ENCODE measurements at regions not wholly inside any gene's neighbourhood (a gene's known extent, or its start where the extent isn't known, plus 50 kb on each side); places are given as distances from the start of the nearest gene placed in this dataset.

GRCh38 chr12:89899651-89900050 lies 191.0 kb upstream of the ATP2B1 start:
- TF ChIP-seq CTCF (IDR thresholded peaks at IDR 0.05; ENCODE audit: borderline replicate concordance), result no peak

GRCh38 chr12:89895591-89895990 lies 187.0 kb upstream of the ATP2B1 start:
- no peak overlapping the region for H3K4me3 ChIP-seq
- intact Hi-C loops (cut with micrococcal nuclease), result no loop called here
- no peak for TF ChIP-seq CTCF (IDR thresholded peaks at IDR 0.05; ENCODE audit: borderline replicate concordance)

More at GRCh38 chr12:89899651-89900050, 191.0 kb upstream of the ATP2B1 start:
- Histone ChIP-seq H3K27me3 (ENCODE audit: low read depth) (peaks cover under 1% of the 10 kb centered on the region), H3K4me1 (no peaks in the 10 kb centered on the region), H3K27ac (replicated peaks) (no peak overlapping the region), H3K9me3 (replicated peaks) (no peaks in the 10 kb centered on the region), H3K4me3 (no peak overlapping the region), H3K36me3 (no peaks in the 10 kb centered on the region)
- no peak for DNase-seq
- intact Hi-C loops (cut with micrococcal nuclease), result no loop called here

GRCh38 chr12:89895101-89895500 lies 186.5 kb upstream of the ATP2B1 start:
- Histone ChIP-seq H3K4me3 (no peak overlapping the region), H3K27me3 (ENCODE audit: low read depth) (no peaks in the 10 kb centered on the region), H3K9me3 (replicated peaks) (no peaks in the 10 kb centered on the region), H3K27ac (replicated peaks) (no peak overlapping the region), H3K36me3 (no peaks in the 10 kb centered on the region), H3K4me1 (no peaks in the 10 kb centered on the region)
- no peak for TF ChIP-seq CTCF (IDR thresholded peaks at IDR 0.05; ENCODE audit: borderline replicate concordance)
- no peak for DNase-seq
- intact Hi-C loops (cut with micrococcal nuclease), result no loop called here

More at GRCh38 chr12:89895591-89895990, 187.0 kb upstream of the ATP2B1 start:
- H3K36me3 ChIP-seq, result no peaks in the 10 kb centered on the region
- no peak for DNase-seq
- no peaks in the 10 kb centered on the region for H3K4me1 ChIP-seq
- no peaks in the 10 kb centered on the region for H3K9me3 ChIP-seq (replicated peaks)
- H3K27me3 ChIP-seq (ENCODE audit: low read depth), result no peaks in the 10 kb centered on the region
- no peak overlapping the region for H3K27ac ChIP-seq (replicated peaks)

- no peak for DNase-seq
- Histone ChIP-seq H3K4me3 (no peak overlapping the region), H3K27me3 (ENCODE audit: low read depth) (no peaks in the 10 kb centered on the region), H3K36me3 (no peaks in the 10 kb centered on the region), H3K9me3 (replicated peaks) (no peaks in the 10 kb centered on the region), H3K27ac (replicated peaks) (no peak overlapping the region), H3K4me1 (no peaks in the 10 kb centered on the region)
- no peak for TF ChIP-seq CTCF (IDR thresholded peaks at IDR 0.05; ENCODE audit: borderline replicate concordance)
- intact Hi-C loops (cut with micrococcal nuclease), result no loop called here
These were observed 185.5 kb upstream of the ATP2B1 start for GRCh38 chr12:89893972-89894706.

GRCh38 chr12:89892436-89892835 lies 183.8 kb upstream of the ATP2B1 start:
- DNase-seq, result no peak
- Histone ChIP-seq H3K4me3 (no peak overlapping the region), H3K4me1 (no peaks in the 10 kb centered on the region), H3K27me3 (ENCODE audit: low read depth) (peaks cover 4% of the 10 kb centered on the region), H3K27ac (replicated peaks) (no peak overlapping the region), H3K9me3 (replicated peaks) (no peaks in the 10 kb centered on the region), H3K36me3 (no peaks in the 10 kb centered on the region)
- no peak for TF ChIP-seq CTCF (IDR thresholded peaks at IDR 0.05; ENCODE audit: borderline replicate concordance)
- intact Hi-C loops (cut with micrococcal nuclease), result no loop called here

All from left ventricle myocardium inferior (tissue), 1 donor.